A549 (cell line): ENCODE measurements at regions not wholly inside any gene's neighbourhood (a gene's known extent, or its start where the extent isn't known, plus 50 kb on each side); places are given as distances from the start of the nearest gene placed in this dataset.

Source experiments
- CBX2 ChIP-seq: fragments of 200-600 bp; sonication (generic); IDR thresholded peaks from 2 replicates; pipeline ENCODE4 v1.6.1; 2016; ENCODE audit warnings: low read depth, mild to moderate bottlenecking, borderline replicate concordance
- EP300 ChIP-seq, 2 experiments: fragments of >200 bp; sonication (Bioruptor Twin); formaldehyde crosslinking; IDR thresholded peaks; 2 replicates in 1 of 2; 3 replicates in 1 of 2; pipeline ENCODE4 v1.6.1; 2016 to 2017
- HDAC2 ChIP-seq: fragments of 200-600 bp; sonication (generic); IDR thresholded peaks from 2 replicates; pipeline ENCODE4 v1.6.1; 2016
- HOXA7 ChIP-seq: fragments of 250-450 bp; sonication (Bioruptor Pico); IDR thresholded peaks from 2 replicates; pipeline ENCODE4 v1.5.0; 2020; ENCODE audit warnings: mild to moderate bottlenecking, moderate library complexity
- RAD21 ChIP-seq, 2 experiments: fragments of >200 bp in 1 of 2; sonication (Bioruptor Twin) in 1 of 2; formaldehyde crosslinking in 1 of 2; IDR thresholded peaks in 1 of 2; conservative IDR thresholded peaks in 1 of 2; 2 replicates in 1 of 2; 3 replicates in 1 of 2; pipeline ENCODE4 v1.6.1; 2012 to 2018; ENCODE audit warnings: inconsistent platforms in 1 of 2
- RARB ChIP-seq: fragments of 250-450 bp; sonication (Bioruptor Pico); IDR thresholded peaks from 2 replicates; pipeline ENCODE4 v1.8.0; 2021; ENCODE audit warnings: mild to moderate bottlenecking, moderate library complexity
- TF ChIP-seq, protein P1 (sequence below): fragments of 200-600 bp; sonication (generic); IDR thresholded peaks from 2 replicates; pipeline ENCODE4 v1.6.1; 2016; ENCODE audit warnings: antibody characterized with exemption, mild to moderate bottlenecking, moderate library complexity
- TF ChIP-seq, protein P2 (sequence below): fragments of >200 bp; sonication (Bioruptor Twin); formaldehyde crosslinking; IDR thresholded peaks from 3 replicates; pipeline ENCODE4 v1.5.1; 2016
- TF ChIP-seq, protein P3 (sequence below): fragments of >200 bp; sonication (Bioruptor Twin); formaldehyde crosslinking; IDR thresholded peaks from 3 replicates; pipeline ENCODE4 v1.6.1; 2016

DNA sequence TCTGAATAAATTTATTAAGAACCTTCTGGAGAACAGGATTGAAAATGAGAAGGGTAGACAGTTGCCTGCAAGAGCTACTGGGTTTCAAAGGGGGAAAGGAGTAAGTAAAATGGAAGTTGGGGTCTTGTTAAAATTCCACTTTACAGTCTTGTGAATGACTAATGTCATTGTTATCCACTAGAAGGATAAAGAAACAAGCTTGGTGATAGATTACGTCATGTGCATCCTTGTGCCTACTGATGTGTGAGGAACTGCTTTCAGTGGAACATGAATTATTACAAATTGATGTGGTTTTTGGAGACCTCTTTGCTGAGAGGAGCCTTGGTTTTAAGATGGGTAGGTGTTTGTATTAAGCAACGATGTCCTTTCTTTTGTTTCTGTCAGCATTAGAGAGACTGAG lies 272.5 kb upstream of the PRICKLE1 start:
- TF ChIP-seq, protein P1, sequence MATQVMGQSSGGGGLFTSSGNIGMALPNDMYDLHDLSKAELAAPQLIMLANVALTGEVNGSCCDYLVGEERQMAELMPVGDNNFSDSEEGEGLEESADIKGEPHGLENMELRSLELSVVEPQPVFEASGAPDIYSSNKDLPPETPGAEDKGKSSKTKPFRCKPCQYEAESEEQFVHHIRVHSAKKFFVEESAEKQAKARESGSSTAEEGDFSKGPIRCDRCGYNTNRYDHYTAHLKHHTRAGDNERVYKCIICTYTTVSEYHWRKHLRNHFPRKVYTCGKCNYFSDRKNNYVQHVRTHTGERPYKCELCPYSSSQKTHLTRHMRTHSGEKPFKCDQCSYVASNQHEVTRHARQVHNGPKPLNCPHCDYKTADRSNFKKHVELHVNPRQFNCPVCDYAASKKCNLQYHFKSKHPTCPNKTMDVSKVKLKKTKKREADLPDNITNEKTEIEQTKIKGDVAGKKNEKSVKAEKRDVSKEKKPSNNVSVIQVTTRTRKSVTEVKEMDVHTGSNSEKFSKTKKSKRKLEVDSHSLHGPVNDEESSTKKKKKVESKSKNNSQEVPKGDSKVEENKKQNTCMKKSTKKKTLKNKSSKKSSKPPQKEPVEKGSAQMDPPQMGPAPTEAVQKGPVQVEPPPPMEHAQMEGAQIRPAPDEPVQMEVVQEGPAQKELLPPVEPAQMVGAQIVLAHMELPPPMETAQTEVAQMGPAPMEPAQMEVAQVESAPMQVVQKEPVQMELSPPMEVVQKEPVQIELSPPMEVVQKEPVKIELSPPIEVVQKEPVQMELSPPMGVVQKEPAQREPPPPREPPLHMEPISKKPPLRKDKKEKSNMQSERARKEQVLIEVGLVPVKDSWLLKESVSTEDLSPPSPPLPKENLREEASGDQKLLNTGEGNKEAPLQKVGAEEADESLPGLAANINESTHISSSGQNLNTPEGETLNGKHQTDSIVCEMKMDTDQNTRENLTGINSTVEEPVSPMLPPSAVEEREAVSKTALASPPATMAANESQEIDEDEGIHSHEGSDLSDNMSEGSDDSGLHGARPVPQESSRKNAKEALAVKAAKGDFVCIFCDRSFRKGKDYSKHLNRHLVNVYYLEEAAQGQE = no peak
- TF ChIP-seq HDAC2 (no peak), HOXA7 (CRISPR knock-in tag) (no peak), EP300 (IDR thresholded peaks at IDR 0.05) (no peak), RAD21 (conservative IDR thresholded peaks at IDR 0.05 in 1 of 2, IDR thresholded peaks at IDR 0.05 in 1 of 2) (no peak), RARB (no peak), CBX2 (no peak)
- TF ChIP-seq, protein P2, sequence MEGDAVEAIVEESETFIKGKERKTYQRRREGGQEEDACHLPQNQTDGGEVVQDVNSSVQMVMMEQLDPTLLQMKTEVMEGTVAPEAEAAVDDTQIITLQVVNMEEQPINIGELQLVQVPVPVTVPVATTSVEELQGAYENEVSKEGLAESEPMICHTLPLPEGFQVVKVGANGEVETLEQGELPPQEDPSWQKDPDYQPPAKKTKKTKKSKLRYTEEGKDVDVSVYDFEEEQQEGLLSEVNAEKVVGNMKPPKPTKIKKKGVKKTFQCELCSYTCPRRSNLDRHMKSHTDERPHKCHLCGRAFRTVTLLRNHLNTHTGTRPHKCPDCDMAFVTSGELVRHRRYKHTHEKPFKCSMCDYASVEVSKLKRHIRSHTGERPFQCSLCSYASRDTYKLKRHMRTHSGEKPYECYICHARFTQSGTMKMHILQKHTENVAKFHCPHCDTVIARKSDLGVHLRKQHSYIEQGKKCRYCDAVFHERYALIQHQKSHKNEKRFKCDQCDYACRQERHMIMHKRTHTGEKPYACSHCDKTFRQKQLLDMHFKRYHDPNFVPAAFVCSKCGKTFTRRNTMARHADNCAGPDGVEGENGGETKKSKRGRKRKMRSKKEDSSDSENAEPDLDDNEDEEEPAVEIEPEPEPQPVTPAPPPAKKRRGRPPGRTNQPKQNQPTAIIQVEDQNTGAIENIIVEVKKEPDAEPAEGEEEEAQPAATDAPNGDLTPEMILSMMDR = no peak
- TF ChIP-seq, protein P3, sequence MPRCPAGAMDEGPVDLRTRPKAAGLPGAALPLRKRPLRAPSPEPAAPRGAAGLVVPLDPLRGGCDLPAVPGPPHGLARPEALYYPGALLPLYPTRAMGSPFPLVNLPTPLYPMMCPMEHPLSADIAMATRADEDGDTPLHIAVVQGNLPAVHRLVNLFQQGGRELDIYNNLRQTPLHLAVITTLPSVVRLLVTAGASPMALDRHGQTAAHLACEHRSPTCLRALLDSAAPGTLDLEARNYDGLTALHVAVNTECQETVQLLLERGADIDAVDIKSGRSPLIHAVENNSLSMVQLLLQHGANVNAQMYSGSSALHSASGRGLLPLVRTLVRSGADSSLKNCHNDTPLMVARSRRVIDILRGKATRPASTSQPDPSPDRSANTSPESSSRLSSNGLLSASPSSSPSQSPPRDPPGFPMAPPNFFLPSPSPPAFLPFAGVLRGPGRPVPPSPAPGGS = no peak
